HFFc6 (cell line): ENCODE measurements at regions not wholly inside any gene's neighbourhood (a gene's known extent, or its start where the extent isn't known, plus 50 kb on each side); places are given as distances from the start of the nearest gene placed in this dataset.
A peak's percentile ranks its signal among the peaks of the same experiment; 100 is the strongest.

Experiments
- DNase-seq: peaks from one replicate; pipeline ENCODE4 v3.0.0-alpha.2; 2018
- H3K27ac Mint-ChIP-seq: 2 replicates; pipeline ENCODE4 v1.8.0; 2020; ENCODE audit warnings: mild to moderate bottlenecking, mixed read lengths
- H3K27me3 Mint-ChIP-seq: 2 replicates; pipeline ENCODE4 v1.8.0; 2021; ENCODE audit warnings: mild to moderate bottlenecking, moderate library complexity, mixed read lengths; ENCODE audit not compliant: insufficient read depth
- H3K36me3 Mint-ChIP-seq: 2 replicates; pipeline ENCODE4 v1.8.0; 2021; ENCODE audit warnings: low read depth, mixed read lengths
- H3K4me1 Mint-ChIP-seq: 2 replicates; pipeline ENCODE4 v1.8.0; 2020; ENCODE audit warnings: low read depth, mixed read lengths
- H3K4me3 Mint-ChIP-seq: 2 replicates; pipeline ENCODE4 v1.8.0; 2020; ENCODE audit warnings: mild to moderate bottlenecking, moderate library complexity, mixed read lengths
- H3K9me3 Mint-ChIP-seq: 2 replicates; pipeline ENCODE4 v1.8.0; 2020; ENCODE audit warnings: mild to moderate bottlenecking, mixed read lengths
- TF ChIP-seq, protein P1 (sequence below): fragments of 200-600 bp; sonication (generic); IDR thresholded peaks from 2 replicates; pipeline ENCODE4 v1.5.0; 2021; ENCODE audit warnings: antibody characterized with exemption, mild to moderate bottlenecking

DNA sequence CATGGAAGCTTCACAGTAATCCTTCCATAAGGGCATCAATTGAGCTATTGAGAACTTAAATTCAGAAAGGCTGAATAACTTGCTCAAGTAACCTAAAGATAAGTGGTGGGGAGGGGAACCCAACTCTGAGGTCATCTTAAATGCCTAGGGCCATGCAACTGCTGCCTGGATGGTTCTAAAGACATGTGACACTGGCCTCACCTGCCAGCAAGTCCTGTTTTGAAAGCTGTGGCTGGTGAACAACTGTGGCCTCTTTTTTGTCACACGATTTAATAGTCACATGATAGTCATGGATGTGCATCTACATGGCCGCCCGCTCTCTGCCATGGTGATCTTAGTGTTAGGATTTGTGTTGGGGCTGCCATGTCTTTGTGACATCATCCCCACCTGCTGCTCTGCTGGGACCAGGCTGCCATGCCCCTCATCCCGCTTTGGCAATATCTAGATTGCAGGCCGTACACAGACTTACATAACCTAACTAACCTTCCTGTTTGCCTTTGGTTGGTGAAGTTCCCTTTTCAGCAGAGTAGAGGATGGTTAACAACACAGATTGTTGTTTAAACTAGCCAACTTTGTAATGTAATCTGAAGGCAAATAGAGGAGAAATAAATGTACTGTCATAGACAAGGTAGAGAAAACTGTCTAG is 177.9 kb upstream of the SH3BP4 start:
- TF ChIP-seq, protein P1, sequence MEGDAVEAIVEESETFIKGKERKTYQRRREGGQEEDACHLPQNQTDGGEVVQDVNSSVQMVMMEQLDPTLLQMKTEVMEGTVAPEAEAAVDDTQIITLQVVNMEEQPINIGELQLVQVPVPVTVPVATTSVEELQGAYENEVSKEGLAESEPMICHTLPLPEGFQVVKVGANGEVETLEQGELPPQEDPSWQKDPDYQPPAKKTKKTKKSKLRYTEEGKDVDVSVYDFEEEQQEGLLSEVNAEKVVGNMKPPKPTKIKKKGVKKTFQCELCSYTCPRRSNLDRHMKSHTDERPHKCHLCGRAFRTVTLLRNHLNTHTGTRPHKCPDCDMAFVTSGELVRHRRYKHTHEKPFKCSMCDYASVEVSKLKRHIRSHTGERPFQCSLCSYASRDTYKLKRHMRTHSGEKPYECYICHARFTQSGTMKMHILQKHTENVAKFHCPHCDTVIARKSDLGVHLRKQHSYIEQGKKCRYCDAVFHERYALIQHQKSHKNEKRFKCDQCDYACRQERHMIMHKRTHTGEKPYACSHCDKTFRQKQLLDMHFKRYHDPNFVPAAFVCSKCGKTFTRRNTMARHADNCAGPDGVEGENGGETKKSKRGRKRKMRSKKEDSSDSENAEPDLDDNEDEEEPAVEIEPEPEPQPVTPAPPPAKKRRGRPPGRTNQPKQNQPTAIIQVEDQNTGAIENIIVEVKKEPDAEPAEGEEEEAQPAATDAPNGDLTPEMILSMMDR = no peak
- Mint-ChIP-seq H3K36me3 (no peaks in the 10 kb centered on the region), H3K27ac (no peak overlapping the region), H3K4me1 (peaks cover 32% of the 10 kb centered on the region), H3K9me3 (no peaks in the 10 kb centered on the region), H3K27me3 (peaks cover 28% of the 10 kb centered on the region), H3K4me3 (no peak overlapping the region)
- DNase-seq = no peak

DNA sequence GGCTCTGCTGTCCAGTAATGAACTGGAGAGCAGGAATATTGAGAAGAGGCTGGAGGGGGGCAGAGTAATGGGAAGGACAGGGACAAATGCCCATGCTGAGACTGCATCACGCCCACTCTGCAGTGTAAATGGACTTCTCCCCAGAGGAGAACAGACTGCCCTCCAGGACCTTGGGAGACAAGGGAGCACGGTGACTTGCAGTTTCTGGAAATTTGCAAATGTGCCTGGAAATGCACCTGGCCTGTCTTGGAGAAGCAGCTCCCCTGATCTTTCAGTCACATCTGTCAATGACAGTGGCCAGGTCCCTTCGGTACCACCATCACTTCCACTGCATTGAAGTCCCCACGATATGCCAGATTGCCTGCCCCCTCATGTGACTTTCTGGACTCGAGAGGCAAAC is 178.7 kb upstream of the SH3BP4 start:
- DNase-seq = no peak
- TF ChIP-seq, protein P1 = no peak
- Mint-ChIP-seq H3K27me3 (peaks cover 23% of the 10 kb centered on the region), H3K4me3 (no peak overlapping the region), H3K36me3 (no peaks in the 10 kb centered on the region), H3K4me1 (peaks cover 40% of the 10 kb centered on the region), H3K27ac (no peak overlapping the region), H3K9me3 (no peaks in the 10 kb centered on the region)

DNA sequence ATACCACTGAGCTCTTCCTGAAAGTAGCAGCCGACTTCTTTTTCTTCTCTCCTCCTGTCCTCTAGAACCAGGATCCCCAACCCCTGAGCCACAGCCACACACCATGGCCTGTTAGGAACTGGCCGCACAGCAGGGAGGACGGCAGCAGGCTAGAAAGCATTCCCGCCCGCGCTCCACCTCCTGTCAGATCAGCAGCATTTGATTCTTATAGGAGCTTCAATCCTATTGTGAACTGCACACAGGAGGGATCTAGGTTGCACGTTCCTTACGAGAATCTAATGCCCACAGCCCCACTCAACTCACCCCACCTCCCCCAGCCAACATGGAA is 179.1 kb upstream of the SH3BP4 start:
- peaks cover 41% of the 10 kb centered on the region for H3K4me1 Mint-ChIP-seq
- TF ChIP-seq, protein P1 = no peak
- no peaks in the 10 kb centered on the region for H3K9me3 Mint-ChIP-seq
- no peaks in the 10 kb centered on the region for H3K36me3 Mint-ChIP-seq
- H3K4me3 Mint-ChIP-seq = no peak overlapping the region
- DNase-seq = no peak
- H3K27ac Mint-ChIP-seq = no peak overlapping the region
- peaks cover 23% of the 10 kb centered on the region for H3K27me3 Mint-ChIP-seq

DNA sequence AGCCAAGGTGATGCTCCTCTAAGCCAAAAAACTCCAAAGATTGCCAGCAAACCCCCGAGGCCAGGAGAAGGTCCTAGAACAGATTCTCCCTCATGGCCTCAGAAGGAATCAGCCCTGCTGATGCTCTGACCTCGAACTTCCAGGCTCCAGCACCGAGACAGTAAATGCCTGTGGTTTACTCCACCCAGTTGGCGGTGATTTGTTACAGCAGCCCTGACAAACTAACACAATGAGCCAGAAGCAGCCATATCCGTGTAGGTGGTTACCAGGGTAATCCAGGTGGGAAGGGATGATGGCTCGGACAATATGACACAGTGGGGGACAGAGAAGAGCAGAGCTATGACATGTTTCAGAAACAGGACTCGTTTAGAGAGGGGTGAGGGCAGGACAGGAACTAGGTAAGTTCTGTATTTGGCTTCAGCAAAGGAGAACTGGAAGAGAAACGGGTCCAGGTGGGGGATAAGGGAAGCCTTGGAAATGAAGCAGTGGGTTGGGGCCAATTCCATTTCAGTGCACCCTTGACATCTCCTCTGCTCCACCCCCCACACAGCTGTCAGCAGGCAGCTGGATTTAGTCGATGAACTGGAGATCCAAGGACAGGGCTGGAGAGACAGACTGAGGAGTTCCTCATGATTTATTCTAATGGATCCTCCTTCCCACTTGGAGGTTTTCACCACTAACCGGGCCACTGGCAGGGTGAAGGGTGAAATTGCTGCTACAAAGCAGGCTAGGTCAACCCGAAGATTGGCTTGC is 179.7 kb upstream of the SH3BP4 start:
- peak; percentile 32 for DNase-seq
- Mint-ChIP-seq H3K4me1 (peaks cover 41% of the 10 kb centered on the region), H3K9me3 (no peaks in the 10 kb centered on the region), H3K36me3 (no peaks in the 10 kb centered on the region), H3K27me3 (peaks cover 23% of the 10 kb centered on the region), H3K4me3 (no peak overlapping the region), H3K27ac (no peak overlapping the region)
- TF ChIP-seq, protein P1 = no peak

DNA sequence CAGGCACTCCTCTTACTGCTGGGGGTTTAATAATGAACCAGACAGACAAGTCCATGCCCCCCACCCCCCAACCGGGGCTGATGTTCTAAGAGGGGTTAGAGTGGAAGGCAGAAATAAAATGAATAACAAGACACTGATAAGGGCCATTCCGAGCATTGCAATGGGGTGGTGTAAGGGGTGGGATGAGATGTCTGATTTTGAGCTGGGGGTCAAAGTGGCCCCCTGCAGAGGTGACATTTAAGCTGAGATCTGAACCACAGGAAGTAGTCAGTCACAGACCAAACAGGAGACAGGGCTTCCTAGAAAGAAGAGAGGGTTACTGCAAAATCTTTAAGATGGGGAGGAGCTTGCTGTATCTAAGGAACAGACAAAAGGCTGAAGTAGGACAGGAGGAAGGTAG is 180.6 kb upstream of the SH3BP4 start:
- Mint-ChIP-seq H3K27me3 (peaks cover 16% of the 10 kb centered on the region), H3K4me1 (peaks cover 41% of the 10 kb centered on the region), H3K9me3 (no peaks in the 10 kb centered on the region), H3K27ac (no peak overlapping the region), H3K36me3 (no peaks in the 10 kb centered on the region), H3K4me3 (no peak overlapping the region; the same call in 1 of the 2 replicates)
- TF ChIP-seq, protein P1 = no peak
- no peak for DNase-seq
